ENCODE measurements at regions not wholly inside any gene's neighbourhood (a gene's known extent, or its start where the extent isn't known, plus 50 kb on each side); places are given as distances from the start of the nearest gene placed in this dataset.
"Not testable (repeated sequence)": the region's sequence is repeated elsewhere in the genome, so short reads cannot be mapped to it uniquely, and the experiment has no call there.

- no peaks in the 10 kb centered on the region for H3K4me1 Mint-ChIP-seq (ENCODE audit: low read depth)
- peaks cover 0 to 10% of the 10 kb centered on the region in 2 donors for H3K9me3 Mint-ChIP-seq
- no peaks in the 10 kb centered on the region for H3K36me3 Mint-ChIP-seq (ENCODE audit: insufficient read depth in 2 of 2)
- no peak overlapping the region for H3K27ac Mint-ChIP-seq
- no peak overlapping the region for H3K4me3 Mint-ChIP-seq
- H3K27me3 Mint-ChIP-seq (ENCODE audit: low read depth) = no peaks in the 10 kb centered on the region
- DNase-seq = no peak
- ATAC-seq (replicated peaks in 1 of 2) = no peak
Observed at GRCh38 chr16:60091071-60091470, 1357.0 kb upstream of the GOT2 start.

GRCh38 chr16:60087530-60087929 lies 1353.4 kb upstream of the GOT2 start:
- H3K4me3 Mint-ChIP-seq = no peak overlapping the region
- no peaks in the 10 kb centered on the region for H3K27me3 Mint-ChIP-seq (ENCODE audit: low read depth)
- H3K9me3 Mint-ChIP-seq = peaks cover 2 to 15% of the 10 kb centered on the region in 2 donors
- H3K27ac Mint-ChIP-seq = no peak overlapping the region
- ATAC-seq (replicated peaks in 1 of 2) (no peak), DNase-seq (no peak)
- H3K4me1 Mint-ChIP-seq (ENCODE audit: low read depth) = no peaks in the 10 kb centered on the region
- H3K36me3 Mint-ChIP-seq (ENCODE audit: insufficient read depth in 2 of 2) = no peaks in the 10 kb centered on the region

- H3K9me3 Mint-ChIP-seq = peaks cover 8 to 18% of the 10 kb centered on the region in 2 donors
- not testable (repeated sequence) for H3K4me3 Mint-ChIP-seq; H3K27me3 Mint-ChIP-seq (ENCODE audit: low read depth); DNase-seq; H3K27ac Mint-ChIP-seq; ATAC-seq (replicated peaks in 1 of 2); H3K4me1 Mint-ChIP-seq (ENCODE audit: low read depth); H3K36me3 Mint-ChIP-seq (ENCODE audit: insufficient read depth in 2 of 2)
Observed at GRCh38 chr16:60078819-60079218, 1344.7 kb upstream of the GOT2 start.

GRCh38 chr16:60077861-60078260 lies 1343.7 kb upstream of the GOT2 start:
- DNase-seq = no peak
- H3K36me3 Mint-ChIP-seq (ENCODE audit: insufficient read depth in 2 of 2) = peaks cover 0 to 3% of the 10 kb centered on the region in 2 donors
- ATAC-seq (replicated peaks in 1 of 2) = no peak
- H3K27me3 Mint-ChIP-seq (ENCODE audit: low read depth) = no peaks in the 10 kb centered on the region
- no peak overlapping the region for H3K27ac Mint-ChIP-seq
- H3K4me3 Mint-ChIP-seq = no peak overlapping the region
- peaks cover 9 to 18% of the 10 kb centered on the region in 2 donors for H3K9me3 Mint-ChIP-seq
- H3K4me1 Mint-ChIP-seq (ENCODE audit: low read depth) = no peaks in the 10 kb centered on the region

- no peak for ATAC-seq (replicated peaks in 1 of 2)
- DNase-seq = no peak
- Mint-ChIP-seq H3K27ac (no peak overlapping the region), H3K36me3 (ENCODE audit: insufficient read depth in 2 of 2) (no peaks in the 10 kb centered on the region), H3K27me3 (ENCODE audit: low read depth) (no peaks in the 10 kb centered on the region), H3K4me1 (ENCODE audit: low read depth) (no peaks in the 10 kb centered on the region), H3K9me3 (peaks cover 4 to 8% of the 10 kb centered on the region in 2 donors), H3K4me3 (no peak overlapping the region)
Observed at GRCh38 chr16:60074378-60074777, 1340.3 kb upstream of the GOT2 start.

GRCh38 chr16:60073376-60073775 lies 1339.3 kb upstream of the GOT2 start:
- H3K9me3 Mint-ChIP-seq = peaks cover 4 to 9% of the 10 kb centered on the region in 2 donors
- no peak overlapping the region for H3K4me3 Mint-ChIP-seq
- no peak overlapping the region for H3K27ac Mint-ChIP-seq
- no peaks in the 10 kb centered on the region for H3K27me3 Mint-ChIP-seq (ENCODE audit: low read depth)
- DNase-seq = no peak
- ATAC-seq (replicated peaks in 1 of 2) = no peak
- no peaks in the 10 kb centered on the region for H3K4me1 Mint-ChIP-seq (ENCODE audit: low read depth)
- no peaks in the 10 kb centered on the region for H3K36me3 Mint-ChIP-seq (ENCODE audit: insufficient read depth in 2 of 2)

- no peak for ATAC-seq (replicated peaks in 1 of 2)
- no peak for DNase-seq
- H3K4me3 Mint-ChIP-seq = no peak overlapping the region
- H3K9me3 Mint-ChIP-seq = peaks cover 2 to 11% of the 10 kb centered on the region in 2 donors
- H3K27ac Mint-ChIP-seq = no peak overlapping the region
- no peaks in the 10 kb centered on the region for H3K36me3 Mint-ChIP-seq (ENCODE audit: insufficient read depth in 2 of 2)
- H3K4me1 Mint-ChIP-seq (ENCODE audit: low read depth) = no peaks in the 10 kb centered on the region
- no peaks in the 10 kb centered on the region for H3K27me3 Mint-ChIP-seq (ENCODE audit: low read depth)
Observed at GRCh38 chr16:60064026-60064425, 1329.9 kb upstream of the GOT2 start.

GRCh38 chr16:60061396-60061795 lies 1327.3 kb upstream of the GOT2 start:
- DNase-seq (no peak), ATAC-seq (replicated peaks in 1 of 2) (no peak)
- Mint-ChIP-seq H3K4me3 (no peak overlapping the region), H3K27ac (no peak overlapping the region), H3K27me3 (ENCODE audit: low read depth) (no peaks in the 10 kb centered on the region), H3K4me1 (ENCODE audit: low read depth) (no peaks in the 10 kb centered on the region), H3K9me3 (peaks cover 8 to 20% of the 10 kb centered on the region in 2 donors), H3K36me3 (ENCODE audit: insufficient read depth in 2 of 2) (no peaks in the 10 kb centered on the region)

- Mint-ChIP-seq H3K27me3 (ENCODE audit: low read depth) (no peaks in the 10 kb centered on the region), H3K4me1 (ENCODE audit: low read depth) (no peaks in the 10 kb centered on the region), H3K9me3 (peaks cover 8 to 18% of the 10 kb centered on the region in 2 donors), H3K27ac (no peak overlapping the region), H3K4me3 (no peak overlapping the region), H3K36me3 (ENCODE audit: insufficient read depth in 2 of 2) (no peaks in the 10 kb centered on the region)
- ATAC-seq (replicated peaks in 1 of 2) (no peak), DNase-seq (no peak)
Observed at GRCh38 chr16:60060731-60061130, 1326.6 kb upstream of the GOT2 start.

GRCh38 chr16:60059141-60059540 lies 1325.0 kb upstream of the GOT2 start:
- DNase-seq (no peak), ATAC-seq (replicated peaks in 1 of 2) (no peak)
- Mint-ChIP-seq H3K36me3 (ENCODE audit: insufficient read depth in 2 of 2) (no peaks in the 10 kb centered on the region), H3K9me3 (peaks cover 8 to 18% of the 10 kb centered on the region in 2 donors), H3K27me3 (ENCODE audit: low read depth) (no peaks in the 10 kb centered on the region), H3K4me1 (ENCODE audit: low read depth) (no peaks in the 10 kb centered on the region), H3K4me3 (no peak overlapping the region), H3K27ac (no peak overlapping the region)

- ATAC-seq (replicated peaks in 1 of 2) (no peak), DNase-seq (no peak)
- Mint-ChIP-seq H3K27ac (no peak overlapping the region), H3K4me3 (no peak overlapping the region), H3K27me3 (ENCODE audit: low read depth) (no peaks in the 10 kb centered on the region), H3K9me3 (peaks cover 1 to 2% of the 10 kb centered on the region in 2 donors), H3K36me3 (ENCODE audit: insufficient read depth in 2 of 2) (no peaks in the 10 kb centered on the region), H3K4me1 (ENCODE audit: low read depth) (no peaks in the 10 kb centered on the region)
Observed at GRCh38 chr16:60041671-60042070, 1307.6 kb upstream of the GOT2 start.

GRCh38 chr16:60031740-60032139 lies 1297.6 kb upstream of the GOT2 start:
- H3K4me3 Mint-ChIP-seq = no peak overlapping the region
- no peaks in the 10 kb centered on the region for H3K27me3 Mint-ChIP-seq (ENCODE audit: low read depth)
- no peaks in the 10 kb centered on the region for H3K4me1 Mint-ChIP-seq (ENCODE audit: low read depth)
- H3K27ac Mint-ChIP-seq = no peak overlapping the region
- peaks cover 9 to 11% of the 10 kb centered on the region in 2 donors for H3K9me3 Mint-ChIP-seq
- DNase-seq (no peak), ATAC-seq (replicated peaks in 1 of 2) (no peak)
- H3K36me3 Mint-ChIP-seq (ENCODE audit: insufficient read depth in 2 of 2) = peaks cover 0 to 4% of the 10 kb centered on the region in 2 donors

- H3K4me3 Mint-ChIP-seq = no peak overlapping the region
- H3K4me1 Mint-ChIP-seq (ENCODE audit: low read depth) = no peaks in the 10 kb centered on the region
- DNase-seq (no peak), ATAC-seq (replicated peaks in 1 of 2) (no peak)
- no peaks in the 10 kb centered on the region for H3K36me3 Mint-ChIP-seq (ENCODE audit: insufficient read depth in 2 of 2)
- H3K27ac Mint-ChIP-seq = no peak overlapping the region
- no peaks in the 10 kb centered on the region for H3K27me3 Mint-ChIP-seq (ENCODE audit: low read depth)
- peaks cover 8 to 9% of the 10 kb centered on the region in 2 donors for H3K9me3 Mint-ChIP-seq
Observed at GRCh38 chr16:60027351-60027750, 1293.2 kb upstream of the GOT2 start.

- H3K27ac Mint-ChIP-seq = no peak overlapping the region
- H3K9me3 Mint-ChIP-seq = peaks cover 18 to 22% of the 10 kb centered on the region in 2 donors
- H3K4me1 Mint-ChIP-seq (ENCODE audit: low read depth) = no peaks in the 10 kb centered on the region
- no peaks in the 10 kb centered on the region for H3K27me3 Mint-ChIP-seq (ENCODE audit: low read depth)
- ATAC-seq (replicated peaks in 1 of 2) (no peak), DNase-seq (no peak)
- no peak overlapping the region for H3K4me3 Mint-ChIP-seq
- no peaks in the 10 kb centered on the region for H3K36me3 Mint-ChIP-seq (ENCODE audit: insufficient read depth in 2 of 2)
Observed at GRCh38 chr16:60013076-60013475, 1279.0 kb upstream of the GOT2 start.

All from activated T-cell treated with anti-CD3 and anti-CD28 coated beads, Interleukin-2, amount 50 U/mL, for 72 hours (primary cell).